Left hindlimb (tissue), 1 donor: ENCODE measurements at regions not wholly inside any gene's neighbourhood (a gene's known extent, or its start where the extent isn't known, plus 50 kb on each side); places are given as distances from the start of the nearest gene placed in this dataset.

Experiments
- DNase-seq: peaks from one replicate; pipeline ENCODE4 v3.0.0-alpha.2; 2018

DNA sequence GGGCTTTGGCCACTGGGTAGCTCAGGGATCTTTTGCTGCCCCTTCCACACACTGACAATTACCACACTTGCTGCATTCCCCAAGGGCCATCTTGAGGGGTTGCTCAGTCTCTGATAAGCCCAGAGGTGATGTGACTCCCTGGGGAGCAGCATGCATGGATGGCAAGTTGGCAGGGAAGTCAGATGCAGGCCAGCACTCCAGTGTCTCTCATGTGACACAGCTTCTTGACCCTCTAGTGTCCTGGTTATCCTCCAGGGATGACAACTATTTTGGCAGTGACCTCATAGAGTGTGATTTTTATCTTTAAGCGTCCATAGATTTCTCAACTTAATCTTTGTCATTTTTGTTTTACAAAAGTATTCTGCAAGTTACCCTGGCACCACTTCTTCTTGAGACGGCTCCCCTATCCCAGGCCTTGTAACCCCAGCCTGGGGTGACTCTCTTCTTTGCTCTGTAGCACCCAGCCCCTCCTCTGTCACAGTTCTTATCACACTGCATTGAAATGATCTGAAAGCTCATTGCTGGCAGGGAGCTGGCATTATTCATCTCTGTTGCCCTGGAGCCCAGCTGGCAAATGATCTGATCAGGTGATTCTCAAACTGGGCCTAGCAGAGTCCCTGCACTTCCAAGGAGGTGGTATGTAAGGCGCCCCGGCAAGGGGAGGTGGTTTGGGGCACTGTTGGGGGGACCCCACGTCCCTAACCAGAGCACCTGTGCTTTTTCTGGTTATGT, 72.6 kb downstream of the TENT5C start:
- DNase-seq = no peak

- no peak for DNase-seq
Observed at GRCh38 chr1:117679299-117679698, 73.5 kb downstream of the TENT5C start.

- no peak for DNase-seq
Observed at GRCh38 chr1:117679868-117680267, 74.0 kb downstream of the TENT5C start.

GRCh38 chr1:117680316-117681002, 74.6 kb downstream of the TENT5C start:
- no peak for DNase-seq

DNA sequence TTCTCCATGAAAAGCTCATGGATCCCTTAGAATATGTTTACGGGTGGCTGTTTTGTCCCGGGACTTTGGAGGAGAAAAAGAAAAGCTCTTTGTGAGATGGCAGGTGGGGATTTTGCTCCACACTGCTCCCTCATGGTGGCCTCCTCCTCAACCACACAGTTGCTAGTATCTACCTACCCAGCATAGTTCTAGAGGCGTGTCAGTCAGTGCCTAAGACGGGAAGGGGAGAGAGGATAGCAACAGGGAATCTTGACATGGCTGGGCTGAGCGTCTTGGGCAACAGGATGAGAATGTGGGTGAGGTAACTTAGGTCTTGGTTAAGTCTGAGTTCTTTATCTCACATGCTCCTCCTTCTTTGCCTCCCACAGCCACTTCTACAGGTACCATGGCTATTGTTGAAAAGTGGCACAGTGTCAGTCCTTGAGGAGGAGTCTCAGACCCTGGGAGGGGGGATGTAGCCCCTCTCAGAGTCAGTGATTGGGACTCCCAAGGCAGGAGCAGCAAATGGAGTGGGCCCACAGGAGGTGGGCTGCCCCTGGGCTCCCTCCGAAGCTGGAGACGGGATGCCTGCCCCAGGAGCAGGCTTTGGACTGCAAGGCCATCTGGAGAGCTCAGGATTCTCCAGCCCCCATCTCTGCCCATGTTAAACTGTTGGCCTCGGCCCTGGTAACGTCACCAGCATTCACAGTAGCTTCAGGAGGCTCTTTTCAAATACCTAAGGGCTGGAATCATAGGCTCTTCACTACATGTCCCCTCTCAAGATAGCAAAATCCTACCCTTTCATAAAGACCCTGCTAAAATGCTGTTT, 75.4 kb downstream of the TENT5C start:
- no peak for DNase-seq

DNA sequence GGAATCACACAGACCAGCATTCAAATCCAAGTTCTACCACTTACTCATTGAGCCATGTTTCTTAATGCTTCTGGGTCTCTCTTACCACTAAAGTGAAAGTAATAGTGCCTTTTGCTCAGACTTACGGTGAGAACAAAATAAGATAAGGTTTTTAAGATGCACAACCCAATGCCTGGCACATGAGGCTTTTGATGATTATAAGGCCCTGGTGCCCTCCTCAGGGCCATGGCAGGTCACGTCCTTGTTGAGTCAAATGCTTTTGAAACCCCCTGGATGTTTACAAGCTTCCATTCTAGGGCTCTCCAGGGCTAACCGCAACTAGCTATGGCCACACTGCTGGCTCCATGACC, 76.0 kb downstream of the TENT5C start:
- no peak for DNase-seq

DNA sequence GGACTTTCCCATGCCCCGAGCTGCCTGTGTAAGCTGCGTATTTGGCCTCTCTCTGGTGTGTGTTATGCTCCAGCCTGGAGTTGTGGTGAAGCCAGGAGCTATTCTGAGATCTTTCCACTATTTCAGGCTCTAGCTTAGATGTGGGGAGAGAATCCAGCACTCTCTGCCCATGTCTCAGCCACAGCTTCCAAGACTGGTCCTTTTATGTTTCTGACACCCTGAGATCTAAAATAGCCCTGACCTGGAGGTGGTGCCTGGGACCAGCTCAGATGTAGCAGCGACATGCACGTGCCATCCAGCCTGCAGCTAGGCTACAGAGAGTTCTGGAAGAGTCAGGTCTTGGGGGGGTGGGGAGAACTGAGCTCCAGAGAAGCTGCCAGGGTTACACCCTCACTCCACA, 76.5 kb downstream of the TENT5C start:
- DNase-seq = peak; percentile 57

- no peak for DNase-seq
Observed at GRCh38 chr1:117683571-117684285, 77.9 kb downstream of the TENT5C start.

DNA sequence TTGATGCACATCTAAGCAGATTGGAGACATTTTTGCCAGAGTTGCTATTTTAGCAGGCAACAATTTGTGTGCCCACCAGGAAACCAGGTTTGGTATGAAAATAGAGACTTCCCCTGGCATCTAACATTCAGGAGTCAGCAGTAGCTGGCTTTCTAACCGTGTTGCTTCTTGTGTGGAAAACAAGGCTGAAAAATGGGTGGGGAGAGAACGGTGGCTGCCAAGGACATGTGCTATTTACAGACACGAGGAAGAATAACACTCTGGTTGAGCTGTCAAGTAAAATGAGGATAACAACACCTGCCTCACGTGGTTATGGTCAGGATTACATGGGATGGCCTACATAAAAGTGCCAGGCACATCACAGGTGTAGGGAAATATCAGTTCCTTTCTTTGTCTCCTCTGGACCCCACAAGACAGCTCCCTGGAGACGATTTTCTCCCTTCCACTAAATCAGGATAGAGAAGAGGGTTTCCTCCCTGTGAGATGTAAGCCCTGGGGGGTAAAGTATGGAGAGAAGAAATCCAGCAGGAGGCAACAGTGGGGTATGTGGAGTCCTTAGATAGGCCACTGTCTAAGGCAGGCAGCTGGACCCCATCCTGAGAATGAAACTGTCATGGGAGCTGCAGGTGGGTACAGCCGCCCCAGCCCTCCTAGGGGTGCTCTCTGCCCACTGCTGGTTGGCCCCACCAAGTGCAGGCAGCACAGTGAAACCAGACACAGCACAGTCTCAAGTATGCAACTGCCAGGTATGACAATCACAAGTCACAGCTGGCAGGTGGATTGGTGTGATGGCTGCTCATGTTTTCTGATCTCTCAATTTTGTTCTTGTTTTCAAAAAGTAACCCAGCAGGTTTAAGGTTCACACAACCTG, 80.3 kb downstream of the TENT5C start:
- DNase-seq = no peak

- DNase-seq = no peak
Observed at GRCh38 chr1:117686907-117687306, 81.1 kb downstream of the TENT5C start.

GRCh38 chr1:117689997-117690625, 84.3 kb downstream of the TENT5C start:
- no peak for DNase-seq

GRCh38 chr1:117691942-117692341, 86.1 kb downstream of the TENT5C start:
- DNase-seq = no peak

DNA sequence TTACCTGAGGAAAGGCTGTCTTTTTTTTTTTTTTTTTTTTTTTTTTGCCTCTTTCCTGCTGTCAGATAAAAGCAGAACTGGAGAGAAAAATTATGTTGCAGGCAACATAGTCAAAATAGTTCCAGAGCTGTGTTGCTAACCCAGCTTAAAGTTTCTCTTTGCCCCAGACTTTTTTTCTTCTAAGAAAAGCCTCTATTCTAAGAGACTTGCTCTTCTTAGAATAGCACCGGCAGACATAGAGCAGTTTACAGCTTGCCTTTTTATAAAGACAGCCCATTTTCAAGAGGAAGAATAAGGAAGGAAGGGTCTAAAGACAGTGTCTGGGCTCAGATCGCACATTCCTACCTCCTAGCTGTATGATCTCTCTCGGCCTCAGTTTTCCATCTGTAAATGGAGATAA, 88.7 kb downstream of the TENT5C start:
- DNase-seq = no peak

DNA sequence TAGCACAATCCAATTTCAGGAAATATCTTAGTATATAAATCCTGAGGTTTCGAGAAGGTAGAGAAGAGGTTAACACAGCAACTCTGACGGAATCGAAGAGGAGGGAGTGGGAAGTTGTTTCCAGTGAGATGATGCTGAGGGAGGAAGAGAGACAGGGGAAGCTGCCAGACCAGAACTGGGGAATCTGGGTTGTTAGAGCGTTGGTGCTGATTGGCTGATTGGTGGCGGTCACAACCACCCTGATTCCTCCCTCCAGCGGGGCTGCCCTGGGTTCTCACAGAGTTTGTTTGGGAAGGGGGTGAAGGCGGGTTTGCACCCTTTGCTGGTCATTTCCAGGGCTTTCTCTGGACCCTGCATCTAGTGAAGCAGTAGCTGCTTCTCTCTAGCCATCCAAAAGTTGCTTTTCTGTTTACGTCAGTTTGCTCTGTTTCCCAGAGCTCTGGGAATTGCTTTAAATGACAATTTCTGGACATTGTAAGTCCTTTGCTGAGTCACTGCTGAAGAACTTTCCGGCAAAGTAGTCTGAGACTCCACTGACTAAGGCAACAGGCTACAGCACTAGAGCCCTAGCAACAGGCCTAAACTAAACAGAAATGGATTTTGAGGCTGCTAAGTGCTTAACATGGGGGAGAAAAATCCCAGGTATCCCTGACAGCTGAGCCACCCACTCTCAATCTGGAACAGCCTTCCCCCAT, 90.1 kb downstream of the TENT5C start:
- DNase-seq = peak; percentile 44

- no peak for DNase-seq
Observed at GRCh38 chr1:117696561-117696960, 90.7 kb downstream of the TENT5C start.

GRCh38 chr1:117697220-117697781, 91.5 kb downstream of the TENT5C start:
- DNase-seq = no peak

- DNase-seq = no peak
Observed at GRCh38 chr1:117698398-117699160, 92.7 kb downstream of the TENT5C start.

GRCh38 chr1:117699953-117700352, 94.1 kb downstream of the TENT5C start:
- no peak for DNase-seq

GRCh38 chr1:117702654-117703053, 96.8 kb downstream of the TENT5C start:
- no peak for DNase-seq

DNA sequence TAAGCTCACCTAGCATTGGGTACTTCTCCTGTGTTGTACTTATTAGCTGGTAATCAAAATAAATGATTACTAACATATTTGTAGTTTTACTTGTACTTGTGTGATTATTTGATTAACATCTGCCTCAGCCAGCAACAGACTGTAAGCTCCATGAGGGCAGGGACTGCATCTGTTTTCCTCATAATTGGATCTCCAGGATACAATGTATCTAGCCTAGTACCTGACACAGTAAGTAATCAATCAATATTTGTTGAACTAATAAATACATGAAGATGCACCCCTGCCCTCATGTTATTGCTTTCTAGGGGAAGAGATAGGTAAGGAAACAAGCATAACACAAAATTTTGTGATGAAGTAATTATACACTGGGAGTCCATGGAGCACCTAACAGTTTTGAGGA, 101.5 kb downstream of the TENT5C start:
- DNase-seq = no peak
